CD4-positive, alpha-beta T cell (primary cell): ENCODE measurements at regions not wholly inside any gene's neighbourhood (a gene's known extent, or its start where the extent isn't known, plus 50 kb on each side); places are given as distances from the start of the nearest gene placed in this dataset.

Experiments used
- ATAC-seq: fragments of 200-7000 bp; cut with Tn5 transposase; one replicate; pipeline ENCODE4 v1.10.0; 2022; ENCODE audit warnings: mild to moderate bottlenecking; ENCODE audit not compliant: poor library complexity
- CTCF ChIA-PET: fragments of 350-600 bp; sonication (Branson Sonifier 250); formaldehyde crosslinking; loops from one replicate; lab custom pipeline; 2021; ENCODE audit warnings: antibody characterized with exemption, inconsistent platforms; lab: Charles Lee
- POLR2A ChIA-PET: fragments of 350-600 bp; sonication (Branson Sonifier 250); formaldehyde crosslinking; loops from one replicate; lab custom pipeline; 2021; ENCODE audit warnings: antibody characterized with exemption, inconsistent platforms; lab: Charles Lee
- DNase-seq, 14 experiments: peaks; one replicate each; pipeline ENCODE4 v3.0.0-alpha.2; 2013 to 2020; ENCODE audit warnings: mixed read lengths in 2 of 14
- H3K27ac ChIP-seq, 2 donors: one replicate each; pipeline versions ENCODE4 v1.5.1 to v1.7.0; 2013; ENCODE audit warnings: low read length in 2 of 2, low read depth in 1 of 2, mild to moderate bottlenecking in 1 of 2
- H3K27me3 ChIP-seq, 2 experiments: 1 replicate in 1 of 2; 2 replicates in 1 of 2; pipeline versions ENCODE4 v1.6.1 to v1.7.0; 2013; ENCODE audit warnings: low read length in 2 of 2, control low read depth in 1 of 2, mild to moderate bottlenecking in 1 of 2, moderate library complexity in 1 of 2; ENCODE audit not compliant: insufficient read depth in 2 of 2, control insufficient read depth in 1 of 2
- H3K36me3 ChIP-seq: one replicate; pipeline ENCODE4 v1.6.1; 2013; ENCODE audit warnings: low read length, control low read depth; ENCODE audit not compliant: insufficient read depth
- H3K4me1 ChIP-seq: one replicate; pipeline ENCODE4 v1.6.1; 2013; ENCODE audit warnings: low read length, control low read depth; ENCODE audit not compliant: insufficient read depth
- H3K4me3 ChIP-seq: one replicate; pipeline ENCODE4 v1.5.1; 2013; ENCODE audit warnings: mild to moderate bottlenecking, low read length, moderate library complexity
- H3K9me3 ChIP-seq, 2 experiments: 1 replicate in 1 of 2; 2 replicates in 1 of 2; pipeline versions ENCODE4 v1.6.1 to v1.7.0; 2013; ENCODE audit warnings: low read length in 2 of 2, mild to moderate bottlenecking in 2 of 2, control low read depth in 1 of 2, moderate library complexity in 1 of 2; ENCODE audit not compliant: control insufficient read depth in 1 of 2, insufficient read depth in 1 of 2
- H3K27ac Mint-ChIP-seq: one replicate; pipeline ENCODE4 v1.8.0; 2020; ENCODE audit warnings: mixed read lengths
- H3K27me3 Mint-ChIP-seq: one replicate; pipeline ENCODE4 v1.8.0; 2021; ENCODE audit warnings: mixed read lengths
- H3K36me3 Mint-ChIP-seq: one replicate; pipeline ENCODE4 v1.8.0; 2021; ENCODE audit warnings: low read depth, mixed read lengths
- H3K4me1 Mint-ChIP-seq: one replicate; pipeline ENCODE4 v1.8.0; 2021; ENCODE audit warnings: low read depth, mixed read lengths
- H3K4me3 Mint-ChIP-seq: one replicate; pipeline ENCODE4 v1.8.0; 2020; ENCODE audit warnings: mild to moderate bottlenecking, mixed read lengths
- H3K9me3 Mint-ChIP-seq: one replicate; pipeline ENCODE4 v1.8.0; 2020; ENCODE audit warnings: mixed read lengths
- CTCF ChIP-seq: fragments of 200-600 bp; IDR thresholded peaks from one replicate; pipeline ENCODE4 v1.8.0; 2022; ENCODE audit warnings: antibody characterized with exemption, mild to moderate bottlenecking
- intact Hi-C, 2 experiments: fragments of 100-400 bp; cut with DNase I in 1 of 2; cut with micrococcal nuclease in 1 of 2; formaldehyde crosslinking; loops; one replicate each; pipeline versions ENCODE4 v1.15.1 to v1.9.0; 2023 to 2025; cut with DNase I, micrococcal nuclease

DNA sequence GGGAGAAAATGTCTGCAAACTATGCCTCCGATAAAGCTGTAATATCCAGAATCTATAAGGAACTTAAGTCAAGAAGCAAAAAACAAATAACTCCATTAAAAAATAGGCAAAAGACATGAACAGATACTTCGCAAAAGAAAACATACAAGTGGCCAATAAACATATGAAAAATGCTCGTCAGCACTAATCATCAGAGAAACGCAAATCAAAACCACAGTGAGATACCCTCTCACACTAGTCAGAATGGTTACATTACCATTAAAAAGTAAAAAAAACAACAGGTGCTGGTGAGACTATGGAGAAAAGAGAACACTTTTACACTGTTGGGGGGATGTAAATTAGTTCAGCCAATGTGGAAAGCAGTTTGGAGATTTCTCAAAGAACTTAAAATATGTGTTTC lies 498.5 kb upstream of the GRM7 start:
- Mint-ChIP-seq H3K27ac (no peak overlapping the region), H3K36me3 (no peaks in the 10 kb centered on the region), H3K9me3 (peaks cover 9% of the 10 kb centered on the region), H3K4me3 (no peak overlapping the region), H3K4me1 (no peaks in the 10 kb centered on the region), H3K27me3 (no peaks in the 10 kb centered on the region)
- Histone ChIP-seq H3K4me1 (no peaks in the 10 kb centered on the region), H3K36me3 (no peaks in the 10 kb centered on the region), H3K27ac (no peak overlapping the region), H3K9me3 (peaks cover 0 to 6% of the 10 kb centered on the region in 2 experiments), H3K27me3 (no peaks in the 10 kb centered on the region), H3K4me3 (no peak overlapping the region)
- POLR2A ChIA-PET = no interaction called here
- ATAC-seq (no peak), DNase-seq (no peak)
- TF ChIP-seq CTCF = no peak
- intact Hi-C loops = no loop called here
- CTCF ChIA-PET = no interaction called here

DNA sequence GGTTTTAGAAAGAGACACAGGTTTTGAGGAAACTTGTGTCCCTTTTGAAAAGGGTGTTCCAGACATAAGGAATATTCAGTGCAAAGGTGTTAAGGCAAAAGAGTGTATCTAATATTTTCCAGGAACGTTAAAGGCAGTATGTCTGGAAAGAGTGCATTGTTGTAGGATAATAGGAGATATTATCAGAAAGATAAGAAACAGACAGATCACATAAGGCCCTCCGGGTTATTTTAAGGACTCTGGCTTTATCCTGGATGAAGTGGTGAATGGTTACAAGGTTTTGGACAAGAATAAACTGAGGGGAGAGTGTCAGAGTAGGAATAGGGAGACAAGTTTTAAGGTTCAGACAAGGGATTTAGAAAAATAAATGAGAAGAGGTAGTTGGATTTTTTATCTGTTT lies 493.7 kb upstream of the GRM7 start:
- Histone ChIP-seq H3K9me3 (peaks cover 0 to 6% of the 10 kb centered on the region in 2 experiments), H3K4me1 (no peaks in the 10 kb centered on the region), H3K27me3 (no peaks in the 10 kb centered on the region), H3K4me3 (no peak overlapping the region), H3K27ac (no peak overlapping the region), H3K36me3 (no peaks in the 10 kb centered on the region)
- no peak for TF ChIP-seq CTCF
- no peak for DNase-seq
- intact Hi-C loops = no loop called here
- H3K4me3 Mint-ChIP-seq = no peak overlapping the region
- no peak overlapping the region for H3K27ac Mint-ChIP-seq
- ChIA-PET CTCF (no interaction called here), POLR2A (no interaction called here)
- H3K36me3 Mint-ChIP-seq = no peaks in the 10 kb centered on the region
- H3K27me3 Mint-ChIP-seq = no peaks in the 10 kb centered on the region
- no peaks in the 10 kb centered on the region for H3K4me1 Mint-ChIP-seq
- H3K9me3 Mint-ChIP-seq = peaks cover 8% of the 10 kb centered on the region
- no peak for ATAC-seq

DNA sequence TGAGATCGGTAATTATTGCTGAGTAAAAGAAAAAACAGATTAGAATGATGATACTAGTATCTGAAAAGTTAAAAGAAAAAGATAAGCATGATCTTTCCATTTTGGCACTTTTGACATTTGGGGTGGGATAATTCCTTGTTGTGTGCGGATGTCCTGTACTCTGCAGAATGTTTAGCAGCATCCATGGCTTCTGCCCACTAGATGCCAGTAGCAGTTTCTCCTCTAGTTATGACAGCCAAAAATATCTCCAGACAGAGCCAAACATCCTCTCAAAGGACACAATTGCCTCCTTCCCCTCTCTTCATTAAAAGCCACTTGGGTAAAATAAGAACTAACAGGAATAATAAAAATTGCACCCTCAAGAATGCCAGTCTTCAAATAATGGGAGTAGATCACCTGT lies 468.8 kb upstream of the GRM7 start:
- intact Hi-C loops = no loop called here
- ATAC-seq = no peak

More for the DNA sequence above, 468.8 kb upstream of the GRM7 start:
- no peak overlapping the region for H3K4me3 Mint-ChIP-seq
- no peak for DNase-seq
- Histone ChIP-seq H3K27me3 (no peaks in the 10 kb centered on the region), H3K4me1 (no peaks in the 10 kb centered on the region), H3K4me3 (no peak overlapping the region), H3K27ac (no peak overlapping the region), H3K9me3 (no peaks in the 10 kb centered on the region), H3K36me3 (no peaks in the 10 kb centered on the region)
- no peak for TF ChIP-seq CTCF
- H3K9me3 Mint-ChIP-seq = no peaks in the 10 kb centered on the region
- POLR2A ChIA-PET = no interaction called here
- no peaks in the 10 kb centered on the region for H3K27me3 Mint-ChIP-seq
- no peak overlapping the region for H3K27ac Mint-ChIP-seq
- no peaks in the 10 kb centered on the region for H3K36me3 Mint-ChIP-seq
- H3K4me1 Mint-ChIP-seq = no peaks in the 10 kb centered on the region
- CTCF ChIA-PET = no interaction called here
